ENCODE measurements at regions not wholly inside any gene's neighbourhood (a gene's known extent, or its start where the extent isn't known, plus 50 kb on each side); places are given as distances from the start of the nearest gene placed in this dataset.

GRCh38 chr3:193850084-193850619 lies 257.1 kb downstream of the OPA1 start (continued):
- TF ChIP-seq, protein P1, sequence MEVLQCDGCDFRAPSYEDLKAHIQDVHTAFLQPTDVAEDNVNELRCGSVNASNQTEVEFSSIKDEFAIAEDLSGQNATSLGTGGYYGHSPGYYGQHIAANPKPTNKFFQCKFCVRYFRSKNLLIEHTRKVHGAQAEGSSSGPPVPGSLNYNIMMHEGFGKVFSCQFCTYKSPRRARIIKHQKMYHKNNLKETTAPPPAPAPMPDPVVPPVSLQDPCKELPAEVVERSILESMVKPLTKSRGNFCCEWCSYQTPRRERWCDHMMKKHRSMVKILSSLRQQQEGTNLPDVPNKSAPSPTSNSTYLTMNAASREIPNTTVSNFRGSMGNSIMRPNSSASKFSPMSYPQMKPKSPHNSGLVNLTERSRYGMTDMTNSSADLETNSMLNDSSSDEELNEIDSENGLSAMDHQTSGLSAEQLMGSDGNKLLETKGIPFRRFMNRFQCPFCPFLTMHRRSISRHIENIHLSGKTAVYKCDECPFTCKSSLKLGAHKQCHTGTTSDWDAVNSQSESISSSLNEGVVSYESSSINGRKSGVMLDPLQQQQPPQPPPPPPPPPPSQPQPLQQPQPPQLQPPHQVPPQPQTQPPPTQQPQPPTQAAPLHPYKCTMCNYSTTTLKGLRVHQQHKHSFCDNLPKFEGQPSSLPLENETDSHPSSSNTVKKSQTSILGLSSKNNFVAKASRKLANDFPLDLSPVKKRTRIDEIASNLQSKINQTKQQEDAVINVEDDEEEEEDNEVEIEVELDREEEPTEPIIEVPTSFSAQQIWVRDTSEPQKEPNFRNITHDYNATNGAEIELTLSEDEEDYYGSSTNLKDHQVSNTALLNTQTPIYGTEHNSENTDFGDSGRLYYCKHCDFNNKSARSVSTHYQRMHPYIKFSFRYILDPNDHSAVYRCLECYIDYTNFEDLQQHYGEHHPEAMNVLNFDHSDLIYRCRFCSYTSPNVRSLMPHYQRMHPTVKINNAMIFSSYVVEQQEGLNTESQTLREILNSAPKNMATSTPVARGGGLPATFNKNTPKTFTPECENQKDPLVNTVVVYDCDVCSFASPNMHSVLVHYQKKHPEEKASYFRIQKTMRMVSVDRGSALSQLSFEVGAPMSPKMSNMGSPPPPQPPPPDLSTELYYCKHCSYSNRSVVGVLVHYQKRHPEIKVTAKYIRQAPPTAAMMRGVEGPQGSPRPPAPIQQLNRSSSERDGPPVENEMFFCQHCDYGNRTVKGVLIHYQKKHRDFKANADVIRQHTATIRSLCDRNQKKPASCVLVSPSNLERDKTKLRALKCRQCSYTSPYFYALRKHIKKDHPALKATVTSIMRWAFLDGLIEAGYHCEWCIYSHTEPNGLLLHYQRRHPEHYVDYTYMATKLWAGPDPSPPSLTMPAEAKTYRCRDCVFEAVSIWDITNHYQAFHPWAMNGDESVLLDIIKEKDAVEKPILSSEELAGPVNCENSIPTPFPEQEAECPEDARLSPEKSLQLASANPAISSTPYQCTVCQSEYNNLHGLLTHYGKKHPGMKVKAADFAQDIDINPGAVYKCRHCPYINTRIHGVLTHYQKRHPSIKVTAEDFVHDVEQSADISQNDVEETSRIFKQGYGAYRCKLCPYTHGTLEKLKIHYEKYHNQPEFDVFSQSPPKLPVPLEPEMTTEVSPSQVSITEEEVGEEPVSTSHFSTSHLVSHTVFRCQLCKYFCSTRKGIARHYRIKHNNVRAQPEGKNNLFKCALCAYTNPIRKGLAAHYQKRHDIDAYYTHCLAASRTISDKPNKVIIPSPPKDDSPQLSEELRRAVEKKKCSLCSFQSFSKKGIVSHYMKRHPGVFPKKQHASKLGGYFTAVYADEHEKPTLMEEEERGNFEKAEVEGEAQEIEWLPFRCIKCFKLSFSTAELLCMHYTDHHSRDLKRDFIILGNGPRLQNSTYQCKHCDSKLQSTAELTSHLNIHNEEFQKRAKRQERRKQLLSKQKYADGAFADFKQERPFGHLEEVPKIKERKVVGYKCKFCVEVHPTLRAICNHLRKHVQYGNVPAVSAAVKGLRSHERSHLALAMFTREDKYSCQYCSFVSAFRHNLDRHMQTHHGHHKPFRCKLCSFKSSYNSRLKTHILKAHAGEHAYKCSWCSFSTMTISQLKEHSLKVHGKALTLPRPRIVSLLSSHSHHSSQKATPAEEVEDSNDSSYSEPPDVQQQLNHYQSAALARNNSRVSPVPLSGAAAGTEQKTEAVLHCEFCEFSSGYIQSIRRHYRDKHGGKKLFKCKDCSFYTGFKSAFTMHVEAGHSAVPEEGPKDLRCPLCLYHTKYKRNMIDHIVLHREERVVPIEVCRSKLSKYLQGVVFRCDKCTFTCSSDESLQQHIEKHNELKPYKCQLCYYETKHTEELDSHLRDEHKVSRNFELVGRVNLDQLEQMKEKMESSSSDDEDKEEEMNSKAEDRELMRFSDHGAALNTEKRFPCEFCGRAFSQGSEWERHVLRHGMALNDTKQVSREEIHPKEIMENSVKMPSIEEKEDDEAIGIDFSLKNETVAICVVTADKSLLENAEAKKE (CRISPR knock-in tag; IDR thresholded peaks at IDR 0.05) = no peak
- TF ChIP-seq, protein P2, sequence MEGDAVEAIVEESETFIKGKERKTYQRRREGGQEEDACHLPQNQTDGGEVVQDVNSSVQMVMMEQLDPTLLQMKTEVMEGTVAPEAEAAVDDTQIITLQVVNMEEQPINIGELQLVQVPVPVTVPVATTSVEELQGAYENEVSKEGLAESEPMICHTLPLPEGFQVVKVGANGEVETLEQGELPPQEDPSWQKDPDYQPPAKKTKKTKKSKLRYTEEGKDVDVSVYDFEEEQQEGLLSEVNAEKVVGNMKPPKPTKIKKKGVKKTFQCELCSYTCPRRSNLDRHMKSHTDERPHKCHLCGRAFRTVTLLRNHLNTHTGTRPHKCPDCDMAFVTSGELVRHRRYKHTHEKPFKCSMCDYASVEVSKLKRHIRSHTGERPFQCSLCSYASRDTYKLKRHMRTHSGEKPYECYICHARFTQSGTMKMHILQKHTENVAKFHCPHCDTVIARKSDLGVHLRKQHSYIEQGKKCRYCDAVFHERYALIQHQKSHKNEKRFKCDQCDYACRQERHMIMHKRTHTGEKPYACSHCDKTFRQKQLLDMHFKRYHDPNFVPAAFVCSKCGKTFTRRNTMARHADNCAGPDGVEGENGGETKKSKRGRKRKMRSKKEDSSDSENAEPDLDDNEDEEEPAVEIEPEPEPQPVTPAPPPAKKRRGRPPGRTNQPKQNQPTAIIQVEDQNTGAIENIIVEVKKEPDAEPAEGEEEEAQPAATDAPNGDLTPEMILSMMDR (conservative IDR thresholded peaks at IDR 0.05; ENCODE audit: low read depth in 2 of 2) = no peak
- TF ChIP-seq EZH2 (IDR thresholded peaks at IDR 0.05; ENCODE audit: low read depth, unreplicated experiment) = no peak
- no peak for TF ChIP-seq EZH2phosphoT487 (IDR thresholded peaks at IDR 0.05; ENCODE audit: unreplicated experiment)

- Mint-ChIP-seq H3K27ac (no peak overlapping the region), H3K4me1 (peaks cover 31% of the 10 kb centered on the region), H3K27me3 (ENCODE audit: insufficient read depth, low read depth, poor library complexity) (no peaks in the 10 kb centered on the region), H3K9me3 (peaks cover 11% of the 10 kb centered on the region), H3K36me3 (ENCODE audit: low read depth) (no peaks in the 10 kb centered on the region), H3K4me3 (no peak overlapping the region)
- TF ChIP-seq STAT1 (IDR thresholded peaks at IDR 0.05; ENCODE audit: unreplicated experiment) (no peak), CREB1 (CRISPR knock-in tag; IDR thresholded peaks at IDR 0.05; ENCODE audit: low read depth) (no peak), POLR2AphosphoS5 (IDR thresholded peaks at IDR 0.05; ENCODE audit: low read depth) (no peak), ZNF114 (CRISPR knock-in tag; IDR thresholded peaks at IDR 0.05) (no peak), NANOG (IDR thresholded peaks at IDR 0.05; ENCODE audit: borderline replicate concordance) (no peak)
- TF ChIP-seq, protein P2 (conservative IDR thresholded peaks at IDR 0.05; ENCODE audit: low read depth in 2 of 2) = no peak
- Histone ChIP-seq H3K27ac (ENCODE audit: low read depth) (no peak overlapping the region), H3K4me1 (ENCODE audit: insufficient read depth) (peaks cover 21% of the 10 kb centered on the region), H3K4me3 (no peak overlapping the region), H4K20me1 (replicated peaks; ENCODE audit: insufficient read depth) (no peaks in the 10 kb centered on the region), H3K4me2 (peak overlapping the region; percentile 63; the same call in 1 of the 2 replicates), H3K36me3 (ENCODE audit: insufficient read depth) (no peaks in the 10 kb centered on the region), H3F3A (replicated peaks; ENCODE audit: low read depth) (no peaks in the 10 kb centered on the region), H3K27me3 (ENCODE audit: insufficient read depth) (no peaks in the 10 kb centered on the region), H2AFZ (no peak overlapping the region), H3K79me2 (replicated peaks; ENCODE audit: insufficient read depth) (no peaks in the 10 kb centered on the region), H3K9me2 (ENCODE audit: insufficient read depth) (no peaks in the 10 kb centered on the region)
- ATAC-seq (no peak), DNase-seq (ENCODE audit: low spot score) (no peak)
Observed at GRCh38 chr3:193851428-193851847, 258.4 kb downstream of the OPA1 start.
